Calu3 (cell line): ENCODE measurements at regions not wholly inside any gene's neighbourhood (a gene's known extent, or its start where the extent isn't known, plus 50 kb on each side); places are given as distances from the start of the nearest gene placed in this dataset.

Experiments
- BruUV-seq: library from RNA; stranded (reverse); fragments of 400-500 nt; replicated peaks from 2 replicates; lab custom pipeline; 2021; lab: Mats Ljungman, UMichigan
- CTCF ChIA-PET: fragments of 300-600 bp; sonication (Branson Sonifier 250); formaldehyde crosslinking; loops from one replicate; lab custom pipeline; 2022; ENCODE audit warnings: antibody characterized with exemption; lab: Charles Lee
- DNase-seq: peaks from one replicate; pipeline ENCODE4 v3.0.0; 2022
- H3K27ac Mint-ChIP-seq: one replicate; pipeline ENCODE4 v1.8.0; 2022; ENCODE audit warnings: mixed read lengths; ENCODE audit not compliant: unreplicated experiment
- H3K27me3 Mint-ChIP-seq: one replicate; pipeline ENCODE4 v1.8.0; 2022; ENCODE audit warnings: mixed read lengths; ENCODE audit not compliant: unreplicated experiment
- H3K36me3 Mint-ChIP-seq: one replicate; pipeline ENCODE4 v1.8.0; 2022; ENCODE audit warnings: mild to moderate bottlenecking, moderate library complexity, mixed read lengths; ENCODE audit not compliant: insufficient read depth, unreplicated experiment
- H3K4me1 Mint-ChIP-seq: one replicate; pipeline ENCODE4 v1.8.0; 2022; ENCODE audit warnings: mild to moderate bottlenecking, low read depth, mixed read lengths; ENCODE audit not compliant: unreplicated experiment
- H3K4me3 Mint-ChIP-seq: one replicate; pipeline ENCODE4 v1.8.0; 2022; ENCODE audit warnings: mild to moderate bottlenecking, low read depth, moderate library complexity, mixed read lengths; ENCODE audit not compliant: unreplicated experiment
- H3K9me3 Mint-ChIP-seq: one replicate; pipeline ENCODE4 v1.8.0; 2022; ENCODE audit warnings: low read depth, mixed read lengths; ENCODE audit not compliant: unreplicated experiment
- CTCF ChIP-seq: fragments of 200-600 bp; IDR thresholded peaks from one replicate; pipeline ENCODE4 v1.8.0; 2022; ENCODE audit warnings: antibody characterized with exemption; ENCODE audit not compliant: unreplicated experiment
- intact Hi-C: fragments of 100-400 bp; cut with micrococcal nuclease; formaldehyde crosslinking; loops from one replicate; pipeline ENCODE4 v1.10.0; 2022; ENCODE audit not compliant: unreplicated experiment

GRCh38 chr2:206851521-206851920, 86.1 kb downstream of the FASTKD2 start:
- TF ChIP-seq CTCF, result no peak
- no peaks in the 10 kb centered on the region for H3K36me3 Mint-ChIP-seq

GRCh38 chr2:206853915-206854314, 85.4 kb upstream of the CPO start:
- intact Hi-C loops, result no loop called here
- Mint-ChIP-seq H3K4me1 (no peaks in the 10 kb centered on the region), H3K27me3 (no peaks in the 10 kb centered on the region), H3K27ac (no peak overlapping the region), H3K9me3 (no peaks in the 10 kb centered on the region), H3K36me3 (no peaks in the 10 kb centered on the region), H3K4me3 (no peak overlapping the region)
- no peak for DNase-seq
- BruUV-seq, result no TSS peak
- no peak for TF ChIP-seq CTCF
- CTCF ChIA-PET, result no interaction called here

More at GRCh38 chr2:206851521-206851920, 86.1 kb downstream of the FASTKD2 start:
- intact Hi-C loops, result no loop called here
- no TSS peak for BruUV-seq
- Mint-ChIP-seq H3K4me3 (no peak overlapping the region), H3K27ac (no peak overlapping the region), H3K4me1 (no peaks in the 10 kb centered on the region), H3K9me3 (no peaks in the 10 kb centered on the region), H3K27me3 (no peaks in the 10 kb centered on the region)
- DNase-seq, result no peak
- CTCF ChIA-PET, result no interaction called here

- BruUV-seq, result no TSS peak
- Mint-ChIP-seq H3K4me3 (no peak overlapping the region), H3K27me3 (no peaks in the 10 kb centered on the region), H3K36me3 (no peaks in the 10 kb centered on the region), H3K27ac (no peak overlapping the region), H3K4me1 (no peaks in the 10 kb centered on the region), H3K9me3 (no peaks in the 10 kb centered on the region)
- intact Hi-C loops, result no loop called here
- no peak for TF ChIP-seq CTCF
- DNase-seq, result no peak
- CTCF ChIA-PET, result no interaction called here
Measured at GRCh38 chr2:206855585-206856433, 83.5 kb upstream of the CPO start.

- Mint-ChIP-seq H3K9me3 (no peaks in the 10 kb centered on the region), H3K27me3 (no peaks in the 10 kb centered on the region), H3K27ac (no peak overlapping the region), H3K4me1 (no peaks in the 10 kb centered on the region), H3K4me3 (no peak overlapping the region), H3K36me3 (no peaks in the 10 kb centered on the region)
- intact Hi-C loops, result no loop called here
- no peak for TF ChIP-seq CTCF
- no peak for DNase-seq
- BruUV-seq, result no TSS peak
- CTCF ChIA-PET, result no interaction called here
Measured at GRCh38 chr2:206856513-206856912, 82.8 kb upstream of the CPO start.
